ENCODE measurements at regions not wholly inside any gene's neighbourhood (a gene's known extent, or its start where the extent isn't known, plus 50 kb on each side); places are given as distances from the start of the nearest gene placed in this dataset.

DNA sequence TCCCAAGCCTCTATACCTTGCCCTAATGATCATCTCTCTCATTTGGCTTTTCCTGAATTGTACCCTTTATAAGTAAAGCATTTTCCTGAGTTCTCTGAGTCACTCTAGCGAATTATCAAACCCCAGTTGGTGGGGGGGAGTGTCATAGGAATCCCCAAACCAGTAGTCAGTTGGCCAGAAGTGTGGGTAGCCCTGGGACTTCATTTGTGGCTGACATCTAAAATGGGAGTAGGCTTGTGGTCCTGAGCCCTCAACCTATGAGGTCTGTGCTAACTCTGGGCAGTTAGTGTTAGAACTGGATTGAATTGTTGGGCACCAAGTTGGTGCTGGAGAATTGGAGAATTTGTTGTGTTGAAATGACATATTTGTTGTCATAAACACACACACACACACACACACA lies 91.3 kb downstream of the BBS10 start:
- no peak for DNase-seq (ENCODE audit: low read depth)

DNA sequence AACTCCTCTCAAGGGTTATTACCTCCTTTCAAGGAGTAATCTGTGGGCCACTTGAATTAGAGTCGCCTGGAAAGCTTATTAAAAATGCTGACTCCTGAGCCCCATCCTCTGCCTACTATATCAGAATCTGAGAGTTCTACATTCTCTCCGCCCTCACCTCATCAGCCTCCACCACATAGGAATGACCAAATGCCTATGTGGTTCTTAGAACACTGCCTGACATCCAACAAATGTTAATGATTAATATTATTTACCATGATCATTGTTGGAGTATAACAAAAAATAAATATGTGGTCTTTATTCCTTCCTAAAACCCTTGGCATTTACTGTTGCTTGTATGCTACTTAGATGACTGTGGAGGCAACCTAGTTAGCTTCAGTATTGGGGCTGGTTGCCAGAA lies 91.9 kb downstream of the BBS10 start:
- no peak for DNase-seq (ENCODE audit: low read depth)

DNA sequence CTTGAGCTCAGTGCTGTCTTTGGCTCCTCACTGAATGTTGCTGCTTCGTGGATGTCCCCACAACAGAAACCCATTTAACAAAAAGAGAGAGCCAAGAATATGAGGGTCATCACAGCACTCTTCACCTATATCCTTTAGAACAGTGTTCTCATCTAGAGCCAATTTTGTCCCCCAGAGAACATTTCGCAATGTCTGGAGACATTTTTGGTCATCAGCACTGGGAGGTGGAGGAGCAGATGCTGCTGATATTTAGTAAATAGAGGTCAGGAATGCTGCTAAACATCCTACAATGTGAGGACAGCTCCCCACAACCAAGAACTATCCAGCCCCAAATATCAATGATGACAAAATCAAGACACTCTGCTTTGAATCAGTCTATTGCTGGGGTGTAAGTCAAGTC lies 92.5 kb downstream of the BBS10 start:
- no peak for DNase-seq (ENCODE audit: low read depth)

DNA sequence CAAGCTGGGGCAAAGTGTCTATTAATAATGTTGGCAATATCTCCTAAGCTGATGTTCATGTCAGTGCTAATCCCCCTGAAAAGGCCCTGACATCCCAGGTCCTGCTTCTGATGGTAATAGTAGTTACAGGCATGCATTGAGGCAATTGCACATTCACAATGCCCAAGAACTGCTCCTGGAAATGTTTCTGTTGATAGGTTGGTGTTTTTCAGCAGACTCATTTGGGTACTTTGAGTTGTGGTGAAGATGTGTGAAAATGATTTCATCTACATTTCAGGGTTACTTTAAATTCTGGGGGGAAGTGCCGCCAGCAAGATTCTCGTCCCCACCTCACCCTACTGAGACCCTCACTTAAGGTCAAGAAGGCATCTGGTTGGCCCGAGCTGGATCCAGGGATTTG lies 92.9 kb downstream of the BBS10 start:
- DNase-seq (ENCODE audit: low read depth) = no peak

DNA sequence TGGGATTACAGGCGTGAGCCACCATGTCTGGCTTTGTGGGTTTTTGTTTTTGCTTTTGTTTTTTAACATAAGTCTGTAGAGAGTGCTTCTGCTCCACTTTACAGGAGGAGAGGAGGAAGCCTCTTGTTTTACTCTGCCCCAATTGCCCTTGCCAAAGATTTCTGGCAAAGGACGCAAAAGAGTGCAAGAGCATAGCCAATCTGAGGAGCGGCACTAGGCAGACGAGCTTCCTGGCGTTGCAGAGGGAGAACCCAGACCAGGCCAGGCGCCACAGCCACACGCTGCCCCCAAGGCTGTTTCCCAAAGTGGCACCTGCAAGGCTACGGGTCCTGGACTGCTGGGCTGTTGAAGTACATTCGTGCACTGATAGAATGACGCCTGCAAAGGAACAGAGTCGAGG lies 96.2 kb downstream of the BBS10 start:
- no peak for DNase-seq (ENCODE audit: low read depth)

DNA sequence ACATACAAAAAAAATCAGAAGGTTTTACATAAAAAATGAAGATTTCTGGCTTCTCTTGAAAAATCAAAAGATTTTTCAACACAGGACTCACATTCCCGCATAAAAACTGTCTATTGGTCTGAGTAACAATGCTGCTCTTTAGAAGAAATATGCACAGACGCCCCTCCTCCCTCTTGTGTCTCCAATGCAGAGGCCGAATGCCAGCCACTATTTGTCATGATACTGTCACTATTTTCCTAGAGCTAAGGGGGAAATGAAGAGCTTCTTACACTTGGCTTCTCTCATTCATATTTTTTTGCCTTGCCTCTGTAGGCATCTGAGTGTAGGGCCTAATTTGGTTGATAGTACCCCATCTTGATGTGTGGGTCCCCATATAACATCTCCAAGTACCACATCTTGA lies 98.0 kb downstream of the BBS10 start:
- DNase-seq (ENCODE audit: low read depth) = no peak

DNA sequence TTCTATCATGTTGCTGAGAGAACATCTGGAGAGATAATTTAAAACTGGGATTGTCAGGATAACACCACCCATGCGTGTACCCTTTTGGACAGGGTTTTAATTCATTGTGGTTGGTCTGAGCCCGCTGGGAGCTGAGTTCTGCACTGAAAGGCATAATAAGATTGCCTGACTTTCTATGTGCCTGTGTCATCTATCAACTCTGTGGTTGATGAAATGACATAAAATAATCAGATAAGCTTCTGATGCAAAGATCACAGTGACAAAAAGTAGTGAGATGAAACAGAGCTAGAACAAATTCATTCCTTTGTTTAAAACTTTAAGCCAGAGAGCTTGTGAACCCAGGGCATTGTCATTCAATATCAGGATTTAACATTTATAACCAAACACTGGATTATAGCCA lies 98.7 kb downstream of the BBS10 start:
- DNase-seq (ENCODE audit: low read depth) = no peak

DNA sequence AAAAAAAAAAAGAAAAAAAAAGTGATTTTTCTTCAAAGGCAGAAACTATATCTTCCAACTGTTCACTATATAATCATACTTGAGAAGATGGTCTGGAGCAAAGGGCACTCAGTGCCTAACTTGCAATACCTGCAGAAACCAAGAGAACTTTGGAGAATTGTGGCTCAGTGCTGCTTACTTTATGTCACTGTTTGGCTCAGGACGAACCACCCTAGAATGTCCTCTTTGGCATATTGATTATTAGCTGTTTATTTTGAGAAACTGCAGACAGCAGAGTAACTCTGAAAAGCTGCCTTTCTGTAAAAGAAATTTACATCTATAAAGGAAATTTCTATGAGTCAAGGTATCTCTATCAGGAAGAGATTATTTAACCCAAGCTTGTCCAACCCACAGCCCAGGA lies 100.2 kb downstream of the BBS10 start:
- DNase-seq (ENCODE audit: low read depth) = no peak

DNA sequence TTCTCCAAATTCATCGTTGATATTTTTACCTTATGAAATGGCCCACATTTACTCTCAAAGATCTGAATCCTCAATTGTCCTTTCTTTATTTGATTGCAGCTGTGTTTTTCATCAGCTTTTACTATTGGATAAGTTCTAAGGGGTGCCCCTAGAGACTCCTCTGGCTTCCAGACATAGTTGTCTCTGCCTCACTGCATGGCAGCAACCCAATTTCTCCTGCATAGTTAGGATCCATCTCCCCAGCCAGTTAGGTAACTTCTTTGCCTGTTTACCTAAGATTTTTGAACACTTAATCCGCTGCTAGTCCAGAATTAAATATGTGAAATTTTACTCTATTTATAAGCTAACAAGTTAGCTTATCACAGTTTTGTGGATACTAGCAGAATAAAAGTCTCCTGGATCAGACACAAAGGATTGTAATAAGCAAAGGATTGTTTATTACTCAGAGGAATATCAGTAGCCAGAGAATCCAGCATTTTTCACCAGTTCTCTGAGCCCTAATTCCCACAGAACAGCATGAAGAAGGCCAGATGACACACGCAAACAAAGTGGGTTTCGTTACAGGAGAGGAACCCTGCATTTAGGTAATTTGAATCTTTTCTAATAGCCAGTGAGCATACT lies 101.1 kb downstream of the BBS10 start:
- no peak for DNase-seq (ENCODE audit: low read depth)

DNA sequence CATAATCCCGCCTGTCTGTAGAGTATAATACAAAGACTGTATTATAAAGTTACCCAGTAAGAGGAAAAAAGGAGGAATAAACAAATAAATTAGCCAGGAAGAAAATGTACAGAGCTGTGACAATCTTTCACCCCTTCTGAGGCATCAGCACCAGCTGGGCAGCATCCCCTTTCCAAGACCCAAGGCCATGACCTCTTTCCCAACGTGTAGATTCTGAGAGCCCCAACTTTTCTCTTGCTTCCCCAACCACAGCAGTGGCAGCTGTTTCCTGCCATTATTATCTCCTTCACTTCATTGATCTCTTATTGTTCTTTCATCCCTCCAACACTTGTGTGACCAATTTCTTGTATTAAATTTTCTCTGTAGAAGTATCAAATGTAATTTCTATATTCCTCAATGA lies 101.6 kb downstream of the BBS10 start:
- no peak for DNase-seq (ENCODE audit: low read depth)

DNA sequence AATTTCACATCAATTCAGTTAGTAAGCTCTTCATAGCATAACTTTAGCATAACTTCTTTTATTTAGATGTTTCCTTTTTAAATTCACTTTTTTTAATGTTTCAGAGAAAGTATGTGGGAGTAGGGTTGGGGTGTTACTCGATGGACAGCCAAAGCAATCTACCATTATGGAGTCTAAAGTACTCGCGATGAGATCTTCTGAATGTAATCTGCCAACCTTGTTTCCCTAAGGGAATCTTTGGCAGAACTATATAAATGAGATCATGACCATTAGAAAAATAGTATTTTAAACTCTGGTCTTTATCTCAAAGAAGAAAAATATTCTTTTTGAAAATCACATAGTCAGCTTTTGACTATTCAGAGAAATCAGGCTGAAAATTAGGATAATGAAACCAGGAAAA lies 103.9 kb downstream of the BBS10 start:
- DNase-seq (ENCODE audit: low read depth) = no peak

DNA sequence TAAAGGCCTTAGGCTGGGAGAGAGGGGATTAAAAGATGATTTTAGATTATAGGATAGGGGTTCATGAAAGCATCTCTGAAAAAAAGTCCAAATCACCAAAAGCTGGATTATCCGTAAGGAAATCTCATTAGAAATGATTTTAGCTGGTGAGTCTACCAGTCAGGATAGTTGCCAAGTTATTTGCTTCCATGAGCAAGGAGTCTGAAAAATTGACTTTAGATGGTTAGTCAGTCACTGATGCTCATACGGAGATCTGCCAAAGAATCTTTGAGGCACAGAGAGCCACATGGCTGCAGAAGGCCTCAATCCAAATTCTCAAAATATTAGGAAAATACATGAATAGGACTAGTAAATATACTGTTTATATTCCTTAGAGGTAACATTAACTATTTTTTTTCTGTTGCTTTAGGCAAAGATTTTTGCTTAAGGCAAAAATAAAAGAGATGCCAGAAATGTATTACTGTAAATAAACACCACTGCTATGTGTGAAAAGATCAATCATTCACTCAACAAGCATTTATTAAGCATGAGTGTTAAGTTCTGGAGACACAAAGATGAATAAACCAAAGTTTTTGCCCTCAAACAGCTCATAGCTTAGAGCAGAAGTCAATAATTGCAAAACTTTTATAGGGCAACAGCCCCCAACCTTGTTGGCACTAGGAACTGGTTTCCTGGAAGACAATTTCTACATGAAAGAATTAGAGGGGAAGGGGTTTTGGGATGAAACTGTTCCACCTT lies 105.2 kb downstream of the BBS10 start:
- no peak for DNase-seq (ENCODE audit: low read depth)

DNA sequence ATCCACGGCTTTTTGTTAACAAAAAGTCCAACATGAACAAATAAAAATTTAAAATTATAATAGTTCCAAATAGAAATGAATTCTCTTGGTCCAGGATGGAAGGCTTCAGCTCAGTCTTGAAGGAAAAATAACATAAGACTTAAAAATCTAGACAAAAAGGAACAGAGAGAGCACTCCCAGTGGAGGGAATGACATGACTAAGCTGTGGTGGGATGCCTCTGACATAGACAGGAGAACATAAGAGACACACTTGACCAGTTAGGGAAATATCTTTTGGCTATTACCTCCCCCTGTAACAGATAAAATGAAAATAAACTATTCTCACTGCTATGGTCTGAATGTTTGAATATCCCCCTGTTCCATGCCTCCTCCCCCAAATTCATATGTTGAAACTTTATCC lies 106.8 kb downstream of the BBS10 start:
- DNase-seq (ENCODE audit: low read depth) = no peak

DNA sequence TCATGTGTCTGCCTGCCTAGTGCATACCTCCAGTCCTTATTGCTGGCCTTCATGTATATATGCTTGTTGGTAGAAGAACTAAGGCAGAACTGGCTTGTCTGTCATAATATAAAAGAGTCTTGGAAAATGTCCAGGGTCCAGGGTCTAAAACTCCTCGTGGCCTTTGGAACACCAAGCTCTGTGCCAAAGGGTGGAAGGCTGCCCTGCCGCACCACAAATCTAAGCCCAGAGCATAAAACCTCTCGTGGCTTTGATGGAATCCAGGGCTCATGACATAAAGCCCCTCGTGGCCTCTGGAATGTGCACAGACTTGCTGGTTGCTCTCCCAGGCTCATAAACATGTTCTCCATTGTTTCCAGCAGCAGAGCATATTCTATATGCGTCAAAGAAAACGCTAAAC lies 107.9 kb downstream of the BBS10 start:
- DNase-seq (ENCODE audit: low read depth) = no peak

DNA sequence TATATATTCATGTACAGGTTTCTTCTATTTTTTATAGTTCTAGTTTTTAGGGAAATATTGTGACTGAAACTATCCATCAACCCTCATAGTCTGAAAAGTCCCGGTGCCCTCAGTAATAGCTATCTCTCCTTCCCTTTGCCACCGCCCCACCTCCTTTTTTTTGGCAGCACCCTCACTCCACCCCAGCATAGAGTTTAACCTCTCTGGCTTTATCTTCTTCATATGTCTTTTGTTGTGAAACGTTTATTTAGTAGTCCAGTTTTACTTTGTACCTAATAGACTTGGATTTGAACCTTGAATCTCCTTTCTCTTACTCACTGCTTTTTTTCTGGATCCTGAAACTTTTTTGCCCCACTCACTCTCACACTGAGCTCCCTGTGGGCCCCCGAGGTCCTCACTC lies 109.5 kb downstream of the BBS10 start:
- no peak for DNase-seq (ENCODE audit: low read depth)

DNA sequence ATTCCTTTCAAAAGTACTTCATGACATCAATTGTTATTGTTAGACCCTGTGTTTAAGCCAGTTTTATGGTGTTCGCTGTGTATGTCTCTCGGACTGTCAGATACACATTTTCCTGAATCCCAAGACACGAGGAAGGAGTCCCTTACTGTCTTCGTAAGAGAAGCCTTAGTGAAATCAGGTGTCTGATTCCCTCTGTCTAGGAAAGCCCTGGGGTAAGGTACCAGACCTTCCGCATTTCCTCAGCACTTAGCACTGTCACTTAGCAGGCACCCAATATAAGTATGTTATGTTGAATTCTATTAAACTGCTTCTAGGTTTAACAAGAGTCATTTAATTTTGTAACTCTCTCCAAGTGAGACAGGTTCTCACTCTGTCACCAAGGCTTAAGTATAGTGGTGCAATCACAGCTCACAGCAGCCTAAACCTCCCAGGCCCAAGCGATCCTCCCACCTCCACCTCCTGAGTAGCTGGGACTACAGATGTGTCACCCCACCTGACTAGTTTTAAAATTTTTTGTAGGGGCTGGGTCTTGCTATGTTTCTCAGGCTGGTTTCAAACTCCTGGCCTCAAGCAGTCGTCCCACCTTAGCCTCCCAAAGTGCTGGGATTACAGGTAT lies 111.0 kb downstream of the BBS10 start:
- no peak for DNase-seq (ENCODE audit: low read depth)

DNA sequence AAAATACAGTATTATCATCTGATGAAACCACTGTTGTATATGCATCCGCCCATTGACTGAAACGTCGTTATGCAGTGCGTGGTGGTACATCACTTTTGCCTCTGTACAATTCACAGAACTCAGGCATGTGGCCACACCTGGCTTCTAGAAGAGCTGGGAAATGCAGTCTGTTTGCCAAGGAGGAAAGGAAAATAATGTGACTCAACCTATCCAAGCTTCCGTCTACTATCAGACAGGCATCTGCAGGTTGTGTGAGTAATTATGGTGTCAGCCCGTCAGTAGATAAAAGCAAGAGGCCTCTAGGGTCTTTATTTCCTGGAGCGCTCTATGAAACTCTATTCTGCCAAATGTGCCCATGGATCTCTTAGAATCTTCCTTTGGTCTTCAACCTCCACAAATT lies 111.6 kb downstream of the BBS10 start:
- no peak for DNase-seq (ENCODE audit: low read depth)

DNA sequence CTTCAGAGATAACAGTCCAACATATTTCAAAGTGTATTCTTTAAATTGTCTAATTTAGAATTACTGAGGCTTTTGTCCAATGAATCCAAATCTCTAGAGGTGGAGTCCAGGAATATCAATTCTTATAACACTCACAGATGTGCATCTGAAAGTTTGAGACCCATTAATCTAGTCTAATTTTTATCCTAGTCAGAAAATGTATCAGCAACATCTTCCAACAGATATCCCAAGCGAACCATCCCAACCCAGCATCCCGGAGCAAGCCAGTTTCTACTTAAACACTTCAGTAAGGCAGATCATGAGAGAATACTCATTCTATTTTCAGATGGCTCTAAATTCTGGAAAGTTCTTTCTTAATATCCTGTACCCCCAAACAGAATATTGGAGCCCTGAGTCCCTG lies 113.5 kb downstream of the BBS10 start:
- no peak for DNase-seq (ENCODE audit: low read depth)

DNA sequence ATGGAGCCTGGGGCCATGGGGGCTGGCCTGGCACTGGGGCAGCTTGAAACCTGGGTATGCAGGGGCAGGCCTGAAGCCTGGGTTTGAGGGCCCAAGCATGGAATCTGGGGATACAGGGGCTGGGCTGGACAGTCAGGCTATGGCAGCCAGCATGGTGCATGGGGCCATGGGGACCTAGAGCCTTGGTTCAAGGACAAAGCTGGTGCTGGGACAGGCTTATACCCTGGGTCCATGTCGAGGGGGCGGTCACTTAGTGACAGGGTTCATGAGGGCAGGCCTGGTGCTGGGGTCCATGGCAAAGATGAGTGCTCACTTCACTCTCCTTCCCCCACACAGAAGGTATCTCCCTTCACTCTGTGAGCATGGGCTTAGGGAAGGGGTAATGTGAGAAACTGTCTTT lies 116.2 kb downstream of the BBS10 start:
- no peak for DNase-seq (ENCODE audit: low read depth)

DNA sequence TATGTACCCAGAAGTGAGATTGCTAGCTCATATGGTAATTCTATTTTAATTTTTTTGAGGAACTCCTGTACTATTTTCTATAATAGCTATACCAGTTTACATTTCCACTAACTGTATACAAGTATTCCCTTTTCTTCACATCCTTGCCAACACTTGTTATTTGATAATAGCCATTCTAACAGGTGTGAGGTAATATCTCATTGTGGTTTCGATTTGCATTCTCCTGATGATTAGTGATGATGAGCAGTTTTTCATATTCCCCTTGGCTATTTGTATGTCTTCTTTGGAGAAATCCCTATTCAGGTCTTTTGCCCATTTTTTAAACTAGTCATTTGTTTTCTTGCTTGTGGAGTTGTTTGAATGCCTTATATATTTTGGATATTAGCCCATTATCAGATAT lies 121.3 kb downstream of the BBS10 start:
- no peak for DNase-seq (ENCODE audit: low read depth)

DNA sequence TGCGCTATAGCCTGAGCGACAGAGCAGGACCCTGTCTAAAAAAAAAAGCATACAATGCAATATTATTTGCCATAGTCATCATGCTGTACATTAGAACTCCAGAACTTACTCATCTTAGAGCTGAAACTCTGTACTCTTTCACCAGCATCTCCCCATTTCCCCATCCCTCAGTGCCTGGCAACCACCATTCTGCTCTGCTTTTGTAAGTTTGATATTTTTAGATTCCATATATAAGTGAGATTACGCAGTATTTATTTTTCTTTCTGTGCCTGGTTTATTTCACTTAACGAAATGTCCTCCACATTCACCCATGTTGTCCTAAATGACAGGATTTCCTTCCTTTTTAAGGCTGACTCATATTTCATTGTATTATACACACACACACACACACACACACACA lies 121.8 kb downstream of the BBS10 start:
- DNase-seq (ENCODE audit: low read depth) = no peak

DNA sequence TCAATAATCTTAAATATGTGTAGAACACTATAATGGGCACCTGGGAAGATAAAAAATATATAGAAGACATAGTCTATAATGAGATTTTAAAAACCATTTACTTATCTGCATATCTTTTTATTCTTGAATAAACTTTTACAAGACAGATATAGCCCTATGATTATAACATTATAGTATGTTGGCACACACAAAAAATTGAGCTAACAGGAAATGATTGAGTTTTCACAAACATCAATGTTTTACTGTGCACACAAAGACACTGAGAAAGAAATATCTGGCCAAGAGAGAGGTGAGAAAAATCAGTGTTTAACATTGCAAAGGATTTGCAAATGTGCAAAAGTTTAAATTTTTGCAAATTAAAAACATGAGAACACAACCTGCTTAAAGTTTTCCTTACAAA lies 124.3 kb downstream of the BBS10 start:
- no peak for DNase-seq (ENCODE audit: low read depth)

DNA sequence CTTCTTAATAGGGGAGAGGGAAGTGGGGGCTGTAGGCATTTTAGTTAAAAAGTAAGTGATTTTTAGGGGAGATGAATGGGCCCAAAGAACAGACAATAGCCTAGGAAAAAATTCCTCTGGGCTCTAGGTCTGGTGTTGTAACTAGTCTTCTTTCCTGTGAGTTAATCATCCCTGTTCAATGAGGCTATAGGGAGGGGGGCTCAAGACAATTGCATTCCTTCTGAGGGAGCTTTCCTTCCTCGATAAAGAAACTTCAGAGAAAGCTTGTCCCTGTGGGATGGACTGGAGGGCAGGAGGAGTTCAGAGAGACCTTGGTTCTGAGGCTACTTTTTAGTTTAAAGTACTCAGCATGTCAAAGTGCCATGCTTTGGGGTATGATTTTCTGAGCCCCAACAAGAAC lies 127.2 kb downstream of the BBS10 start:
- DNase-seq (ENCODE audit: low read depth) = no peak

DNA sequence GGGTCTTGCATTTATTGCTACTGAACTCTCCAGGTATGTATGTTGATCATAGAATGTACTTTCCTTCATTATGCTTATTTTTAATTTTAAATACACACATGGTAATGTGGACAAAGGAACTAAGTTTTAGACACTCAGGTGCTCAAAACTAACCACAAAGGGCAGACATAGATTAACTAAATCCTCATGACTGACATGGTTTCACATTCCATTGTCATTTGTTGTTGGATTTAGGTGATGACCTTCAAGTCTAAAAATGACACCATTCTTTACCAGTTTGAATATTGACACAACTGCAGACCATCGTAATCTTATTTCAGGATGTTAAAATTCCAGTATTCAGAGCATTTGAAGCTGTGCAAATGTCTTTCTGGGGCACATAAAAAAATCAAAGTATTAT lies 128.4 kb downstream of the BBS10 start:
- no peak for DNase-seq (ENCODE audit: low read depth)
